Karpas-422 (cell line): ENCODE measurements at regions not wholly inside any gene's neighbourhood (a gene's known extent, or its start where the extent isn't known, plus 50 kb on each side); places are given as distances from the start of the nearest gene placed in this dataset.

ENCODE experiments used
- DNase-seq: peaks from one replicate; pipeline ENCODE4 v3.0.0-alpha.2; 2015
- H2AFZ ChIP-seq: fragments of 200-600 bp; sonication (generic); 2 replicates; pipeline ENCODE4 v1.6.1; 2014; ENCODE audit warnings: antibody characterized with exemption, low read length, mixed read lengths
- H3K27ac ChIP-seq: fragments of 200-600 bp; sonication (generic); 2 replicates; pipeline ENCODE4 v1.5.1; 2014; ENCODE audit warnings: mild to moderate bottlenecking, low read length, moderate library complexity
- H3K27me3 ChIP-seq: fragments of 200-600 bp; sonication (generic); 2 replicates; pipeline ENCODE4 v1.6.1; 2014; ENCODE audit warnings: low read length, mixed read lengths
- H3K36me3 ChIP-seq: fragments of 200-600 bp; sonication (generic); 2 replicates; pipeline ENCODE4 v1.6.1; 2014; ENCODE audit warnings: low read length, mixed read lengths; ENCODE audit not compliant: insufficient read depth
- H3K4me1 ChIP-seq: fragments of 200-600 bp; sonication (generic); 2 replicates; pipeline ENCODE4 v1.6.1; 2014; ENCODE audit warnings: mild to moderate bottlenecking, low read length, mixed read lengths
- H3K4me2 ChIP-seq: fragments of 200-600 bp; sonication (generic); 2 replicates; pipeline ENCODE4 v1.6.1; 2014; ENCODE audit warnings: low read length, low read depth, mild to moderate bottlenecking; ENCODE audit not compliant: poor library complexity, severe bottlenecking
- H3K4me3 ChIP-seq: fragments of 200-600 bp; sonication (generic); 2 replicates; pipeline ENCODE4 v1.5.1; 2014; ENCODE audit warnings: mild to moderate bottlenecking, antibody characterized with exemption, low read length, mixed read lengths
- H3K79me2 ChIP-seq: fragments of 200-600 bp; sonication (generic); 2 replicates; pipeline ENCODE4 v1.6.1; 2014; ENCODE audit warnings: mild to moderate bottlenecking, low read length, mixed read lengths
- H3K9ac ChIP-seq: fragments of 200-600 bp; sonication (generic); 2 replicates; pipeline ENCODE4 v1.6.0; 2014; ENCODE audit warnings: low read length
- H3K9me2 ChIP-seq: fragments of 200-600 bp; sonication (generic), shearing (Covaris generic); replicated peaks from 2 replicates; pipeline ENCODE4 v1.6.0; 2014; ENCODE audit warnings: mild to moderate bottlenecking, low read length, moderate library complexity; ENCODE audit not compliant: insufficient read depth
- H3K9me3 ChIP-seq: fragments of 300-700, 200-600 bp; sonication (generic); 2 replicates; pipeline ENCODE4 v1.6.1; 2014; ENCODE audit warnings: low read length, mixed read lengths
- H4K20me1 ChIP-seq: fragments of 200-600 bp; sonication (generic); 2 replicates; pipeline ENCODE4 v1.6.1; 2014; ENCODE audit warnings: mild to moderate bottlenecking, antibody characterized with exemption, low read length, low read depth; ENCODE audit not compliant: insufficient read depth

DNA sequence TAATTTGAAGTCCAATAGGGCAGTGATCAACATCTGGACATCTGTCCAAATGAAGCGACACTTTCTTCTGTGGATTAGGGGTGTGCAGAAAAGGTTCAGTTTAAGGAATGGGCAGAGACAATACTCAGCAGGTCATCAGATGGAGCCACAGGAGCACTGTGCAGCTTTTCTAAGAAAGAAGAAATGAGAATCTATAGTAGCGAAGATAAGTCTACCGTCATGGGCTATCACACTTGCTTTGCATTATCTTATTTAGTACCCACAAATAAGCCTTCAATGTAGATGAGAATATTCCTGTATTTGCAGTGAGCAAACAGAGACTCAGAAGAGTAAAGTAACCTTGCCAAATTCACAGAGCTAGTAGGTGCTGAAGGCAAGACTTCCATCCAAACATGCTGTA, 412.0 kb upstream of the GOT2 start:
- Histone ChIP-seq H3K27ac (no peak overlapping the region), H3K4me3 (no peak overlapping the region), H2AFZ (no peak overlapping the region), H4K20me1 (no peaks in the 10 kb centered on the region), H3K4me2 (no peak overlapping the region), H3K9me3 (no peaks in the 10 kb centered on the region), H3K9me2 (no peaks in the 10 kb centered on the region), H3K36me3 (no peaks in the 10 kb centered on the region), H3K9ac (no peak overlapping the region), H3K79me2 (no peaks in the 10 kb centered on the region), H3K4me1 (peaks cover 2% of the 10 kb centered on the region; the same call in 1 of the 2 replicates), H3K27me3 (no peaks in the 10 kb centered on the region)
- DNase-seq = no peak

DNA sequence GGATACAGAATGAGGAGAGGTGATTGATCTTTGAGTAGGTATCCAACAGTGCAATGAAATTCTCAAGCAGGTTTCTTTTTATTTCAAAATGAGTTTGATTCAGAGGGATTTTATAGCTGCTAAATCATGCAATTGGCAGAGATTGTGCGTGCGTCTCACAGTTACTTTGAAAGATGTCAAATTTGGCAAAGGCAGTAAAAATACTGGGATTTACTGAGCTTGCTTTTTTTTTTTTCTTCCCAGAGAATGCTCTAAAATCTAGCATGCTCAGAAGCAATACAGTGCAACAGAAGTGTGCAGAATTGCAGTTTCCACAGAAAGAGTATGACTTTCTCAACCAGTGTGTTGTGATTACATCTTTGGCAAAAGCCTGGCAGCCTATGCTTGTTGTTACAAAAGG, 410.7 kb upstream of the GOT2 start:
- Histone ChIP-seq H3K27ac (no peak overlapping the region), H3K4me1 (peaks cover 2% of the 10 kb centered on the region; the same call in 1 of the 2 replicates), H2AFZ (no peak overlapping the region), H3K27me3 (no peaks in the 10 kb centered on the region), H3K36me3 (no peaks in the 10 kb centered on the region), H3K9ac (no peak overlapping the region), H4K20me1 (no peaks in the 10 kb centered on the region), H3K9me3 (no peaks in the 10 kb centered on the region), H3K9me2 (no peaks in the 10 kb centered on the region), H3K79me2 (no peaks in the 10 kb centered on the region), H3K4me3 (no peak overlapping the region), H3K4me2 (no peak overlapping the region)
- no peak for DNase-seq

DNA sequence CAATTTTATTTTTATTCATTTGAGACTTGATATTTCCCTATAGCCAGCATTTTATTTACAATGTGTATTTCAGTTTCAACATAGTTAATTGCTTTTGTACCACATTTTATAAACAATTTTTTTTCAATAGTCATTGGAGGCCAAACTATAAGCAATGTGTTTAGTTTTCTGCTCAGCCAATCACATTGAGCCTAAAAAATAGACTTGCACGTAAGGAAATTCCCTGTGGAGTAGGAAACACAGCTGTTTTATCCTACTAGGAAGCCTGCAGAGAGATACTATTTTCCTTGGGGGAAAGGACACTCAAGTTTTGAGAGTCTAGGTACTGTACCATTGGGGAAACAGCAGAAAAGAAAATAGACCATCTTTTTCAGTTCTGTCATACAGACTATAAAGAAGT, 410.2 kb upstream of the GOT2 start:
- DNase-seq = no peak
- no peak overlapping the region for H3K9ac ChIP-seq
- H3K36me3 ChIP-seq = no peaks in the 10 kb centered on the region
- no peak overlapping the region for H2AFZ ChIP-seq
- H4K20me1 ChIP-seq = no peaks in the 10 kb centered on the region
- H3K27ac ChIP-seq = no peak overlapping the region
- H3K9me3 ChIP-seq = no peaks in the 10 kb centered on the region
- H3K4me1 ChIP-seq = peaks cover 2% of the 10 kb centered on the region; the same call in 1 of the 2 replicates
- no peak overlapping the region for H3K4me2 ChIP-seq
- no peaks in the 10 kb centered on the region for H3K79me2 ChIP-seq
- no peaks in the 10 kb centered on the region for H3K27me3 ChIP-seq
- H3K9me2 ChIP-seq = no peaks in the 10 kb centered on the region
- H3K4me3 ChIP-seq = no peak overlapping the region

DNA sequence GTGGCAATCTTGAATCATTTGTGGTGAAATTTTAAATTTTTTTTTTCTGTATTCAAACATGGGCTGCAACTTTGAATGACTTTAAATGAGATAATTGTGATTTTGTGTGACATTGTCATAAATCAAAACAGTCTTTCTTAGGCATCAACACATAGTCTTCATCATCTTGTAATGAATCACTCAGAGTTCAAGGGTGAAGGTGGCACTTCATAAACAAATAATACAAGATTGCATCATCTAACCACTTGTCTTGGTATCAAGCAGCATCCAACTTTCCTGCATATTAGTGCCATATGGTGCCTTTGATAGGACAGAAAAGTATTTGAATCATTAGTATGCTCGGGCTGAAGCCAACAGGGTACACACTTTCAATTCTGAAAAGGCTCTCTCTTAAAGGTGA, 392.4 kb upstream of the GOT2 start:
- no peaks in the 10 kb centered on the region for H3K79me2 ChIP-seq
- no peak overlapping the region for H3K4me3 ChIP-seq
- no peak overlapping the region for H2AFZ ChIP-seq
- H3K27ac ChIP-seq = no peak overlapping the region
- no peak for DNase-seq
- H3K4me2 ChIP-seq = no peak overlapping the region
- H3K4me1 ChIP-seq = no peaks in the 10 kb centered on the region
- no peaks in the 10 kb centered on the region for H3K27me3 ChIP-seq
- H4K20me1 ChIP-seq = no peaks in the 10 kb centered on the region
- H3K9me2 ChIP-seq = no peaks in the 10 kb centered on the region
- H3K9ac ChIP-seq = no peak overlapping the region
- no peaks in the 10 kb centered on the region for H3K36me3 ChIP-seq
- no peaks in the 10 kb centered on the region for H3K9me3 ChIP-seq

DNA sequence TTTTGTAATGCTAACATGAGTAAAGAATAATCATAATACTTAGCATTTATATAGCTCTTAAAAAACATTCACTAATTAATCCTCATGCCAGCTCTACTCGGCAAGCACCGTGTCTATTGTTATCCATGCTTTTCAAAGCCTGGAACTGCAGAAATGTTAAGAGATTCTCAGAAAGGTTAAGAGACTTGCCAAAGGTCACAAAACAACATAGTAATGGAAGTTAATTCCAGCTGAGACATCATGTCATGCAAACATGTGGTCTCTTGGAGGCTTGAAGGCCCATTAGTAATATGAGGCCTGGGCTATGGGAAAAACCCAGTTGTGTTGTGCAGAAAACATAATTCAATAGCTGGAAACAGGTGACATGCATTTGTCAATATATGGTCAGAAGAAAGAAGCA, 389.9 kb upstream of the GOT2 start:
- no peaks in the 10 kb centered on the region for H3K36me3 ChIP-seq
- H2AFZ ChIP-seq = no peak overlapping the region
- H3K4me1 ChIP-seq = no peaks in the 10 kb centered on the region
- H4K20me1 ChIP-seq = no peaks in the 10 kb centered on the region
- no peaks in the 10 kb centered on the region for H3K9me2 ChIP-seq
- H3K79me2 ChIP-seq = no peaks in the 10 kb centered on the region
- no peak for DNase-seq
- no peak overlapping the region for H3K27ac ChIP-seq
- H3K4me2 ChIP-seq = no peak overlapping the region
- H3K4me3 ChIP-seq = no peak overlapping the region
- H3K9me3 ChIP-seq = no peaks in the 10 kb centered on the region
- no peaks in the 10 kb centered on the region for H3K27me3 ChIP-seq
- H3K9ac ChIP-seq = no peak overlapping the region

DNA sequence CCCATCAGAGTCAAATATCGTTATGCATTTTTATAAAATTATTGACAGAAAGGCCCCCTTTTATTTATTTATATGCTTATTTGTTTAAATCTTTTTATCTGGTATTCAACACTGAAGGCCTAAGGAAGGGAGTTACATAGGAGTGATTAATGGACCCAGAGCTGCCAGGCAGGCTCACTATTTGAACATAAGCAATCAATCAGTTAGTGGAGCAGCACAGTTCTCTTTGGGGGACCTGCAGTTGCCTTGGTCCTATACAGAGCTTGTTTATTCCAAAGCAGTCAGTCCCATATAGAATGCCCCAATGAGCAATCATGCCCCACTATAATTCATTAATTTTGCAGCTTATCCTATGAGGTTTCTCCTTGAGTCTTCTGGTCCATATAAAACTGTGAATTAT, 389.4 kb upstream of the GOT2 start:
- DNase-seq = no peak
- no peaks in the 10 kb centered on the region for H3K9me3 ChIP-seq
- no peaks in the 10 kb centered on the region for H3K79me2 ChIP-seq
- no peaks in the 10 kb centered on the region for H3K4me1 ChIP-seq
- H2AFZ ChIP-seq = no peak overlapping the region
- no peak overlapping the region for H3K4me2 ChIP-seq
- H3K9ac ChIP-seq = no peak overlapping the region
- no peak overlapping the region for H3K27ac ChIP-seq
- H3K27me3 ChIP-seq = no peaks in the 10 kb centered on the region
- H3K36me3 ChIP-seq = no peaks in the 10 kb centered on the region
- H3K9me2 ChIP-seq = no peaks in the 10 kb centered on the region
- no peak overlapping the region for H3K4me3 ChIP-seq
- no peaks in the 10 kb centered on the region for H4K20me1 ChIP-seq

DNA sequence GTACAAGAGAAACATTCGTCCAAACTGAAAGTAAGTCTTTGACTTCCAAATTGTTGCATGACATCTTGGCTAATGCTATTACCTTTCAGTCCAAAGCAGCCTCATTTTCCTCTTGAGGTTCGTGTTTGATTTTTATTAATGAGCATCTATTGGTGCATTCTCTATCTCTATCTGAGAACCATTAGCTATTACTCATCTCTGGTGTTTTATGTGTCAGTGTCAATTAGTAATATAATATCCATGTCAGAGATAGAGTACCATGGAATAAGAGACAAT, 388.1 kb upstream of the GOT2 start:
- H3K9me2 ChIP-seq = no peaks in the 10 kb centered on the region
- H3K79me2 ChIP-seq = no peaks in the 10 kb centered on the region
- H3K36me3 ChIP-seq = no peaks in the 10 kb centered on the region
- no peak overlapping the region for H3K4me2 ChIP-seq
- H3K27me3 ChIP-seq = no peaks in the 10 kb centered on the region
- H4K20me1 ChIP-seq = no peaks in the 10 kb centered on the region
- no peak overlapping the region for H3K9ac ChIP-seq
- H3K9me3 ChIP-seq = no peaks in the 10 kb centered on the region
- no peaks in the 10 kb centered on the region for H3K4me1 ChIP-seq
- no peak overlapping the region for H2AFZ ChIP-seq
- H3K4me3 ChIP-seq = no peak overlapping the region
- H3K27ac ChIP-seq = no peak overlapping the region
- no peak for DNase-seq

DNA sequence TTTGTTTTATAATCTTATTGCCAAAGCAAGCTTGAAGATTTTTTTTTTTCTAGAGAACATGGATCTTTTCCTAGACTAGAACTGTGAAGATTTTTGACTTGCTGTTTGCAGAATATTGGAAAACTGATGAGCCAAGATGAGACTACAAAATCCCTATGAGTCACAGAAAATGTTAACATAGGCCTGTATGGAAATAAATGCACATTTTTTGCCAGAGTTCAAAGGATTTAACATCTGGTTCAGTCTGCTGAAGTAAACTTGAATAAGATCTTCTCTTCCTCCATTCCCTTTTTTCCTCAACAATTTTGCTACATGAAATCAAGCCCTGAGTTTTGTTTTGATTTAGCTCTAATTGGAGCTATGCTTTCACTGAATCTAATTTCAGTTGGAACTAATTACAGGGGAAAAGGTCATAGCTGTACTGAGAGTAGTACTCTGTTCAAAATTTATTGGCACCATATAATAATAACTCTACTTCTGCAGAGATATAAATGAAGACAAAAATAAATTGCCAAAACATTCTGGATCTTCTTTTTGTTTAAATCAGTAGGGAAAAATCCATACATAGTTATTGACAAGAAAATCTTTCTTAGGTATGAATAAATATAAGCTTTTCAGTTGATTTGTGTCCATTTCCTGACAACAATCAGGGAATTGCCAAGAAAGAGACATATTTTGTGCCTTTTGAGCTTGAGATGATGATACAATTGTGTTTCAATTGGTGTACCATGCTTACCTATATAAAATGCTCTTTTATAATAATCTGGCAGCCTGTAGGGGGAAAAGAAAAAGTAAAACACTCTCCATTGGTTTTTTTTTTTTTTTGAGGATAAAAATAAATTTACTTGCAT, 387.5 kb upstream of the GOT2 start:
- Histone ChIP-seq H4K20me1 (no peaks in the 10 kb centered on the region), H3K9me2 (no peaks in the 10 kb centered on the region), H3K4me3 (no peak overlapping the region), H3K9me3 (no peaks in the 10 kb centered on the region), H3K36me3 (no peaks in the 10 kb centered on the region), H3K4me1 (no peaks in the 10 kb centered on the region), H3K27ac (no peak overlapping the region), H2AFZ (no peak overlapping the region), H3K27me3 (no peaks in the 10 kb centered on the region), H3K9ac (no peak overlapping the region), H3K79me2 (no peaks in the 10 kb centered on the region), H3K4me2 (no peak overlapping the region)
- no peak for DNase-seq
